H9 (cell line): ENCODE measurements at regions not wholly inside any gene's neighbourhood (a gene's known extent, or its start where the extent isn't known, plus 50 kb on each side); places are given as distances from the start of the nearest gene placed in this dataset.

Source experiments
- DNase-seq: peaks from one replicate; pipeline ENCODE4 v3.0.0-alpha.2; 2017
- H2AFZ ChIP-seq: one replicate; pipeline ENCODE4 v1.6.1; 2013; ENCODE audit warnings: mild to moderate bottlenecking, low read length, control low read depth, moderate library complexity
- H2AK5ac ChIP-seq: 2 replicates; pipeline ENCODE4 v1.6.1; 2013; ENCODE audit warnings: low read length, control low read depth, mixed read lengths; ENCODE audit not compliant: insufficient read length
- H2BK120ac ChIP-seq: one replicate; pipeline ENCODE4 v1.6.1; 2013; ENCODE audit warnings: low read depth, mild to moderate bottlenecking, low read length, control low read depth, inconsistent platforms; ENCODE audit not compliant: poor library complexity, severe bottlenecking
- H2BK12ac ChIP-seq: 2 replicates; pipeline ENCODE4 v1.6.1; 2013; ENCODE audit warnings: low read length, control low read depth, mixed read lengths, low read depth; ENCODE audit not compliant: insufficient read length
- H2BK15ac ChIP-seq: 2 replicates; pipeline ENCODE4 v1.6.1; 2013; ENCODE audit warnings: low read depth, low read length, control low read depth
- H2BK20ac ChIP-seq: one replicate; pipeline ENCODE4 v1.6.1; 2013; ENCODE audit warnings: low read depth, mild to moderate bottlenecking, low read length, control low read depth, inconsistent platforms; ENCODE audit not compliant: poor library complexity, severe bottlenecking
- H2BK5ac ChIP-seq: 2 replicates; pipeline ENCODE4 v1.6.1; 2013; ENCODE audit warnings: low read length, control low read depth, mixed read lengths; ENCODE audit not compliant: insufficient read length
- H3K14ac ChIP-seq: 2 replicates; pipeline ENCODE4 v1.6.1; 2013; ENCODE audit warnings: low read length, control low read depth; ENCODE audit not compliant: insufficient read depth
- H3K18ac ChIP-seq: 2 replicates; pipeline ENCODE4 v1.6.1; 2013; ENCODE audit warnings: low read depth, mild to moderate bottlenecking, mixed read lengths, low read length, control low read depth; ENCODE audit not compliant: insufficient read length
- H3K23ac ChIP-seq: 2 replicates; pipeline ENCODE4 v1.6.1; 2013; ENCODE audit warnings: low read length, control low read depth, mixed read lengths, low read depth; ENCODE audit not compliant: insufficient read length
- H3K23me2 ChIP-seq: 2 replicates; pipeline ENCODE4 v1.6.1; 2013; ENCODE audit warnings: low read depth, mild to moderate bottlenecking, mixed read lengths, low read length, control low read depth; ENCODE audit not compliant: insufficient read length, poor library complexity, severe bottlenecking
- H3K27ac ChIP-seq: 2 replicates; pipeline ENCODE4 v1.5.1; 2013; ENCODE audit warnings: low read length, control low read depth, mixed read lengths, low read depth; ENCODE audit not compliant: insufficient read length
- H3K27me3 ChIP-seq: 2 replicates; pipeline ENCODE4 v1.6.1; 2013; ENCODE audit warnings: low read length, control low read depth, inconsistent platforms; ENCODE audit not compliant: insufficient read depth
- H3K4ac ChIP-seq: 2 replicates; pipeline ENCODE4 v1.6.1; 2013; ENCODE audit warnings: low read depth, mild to moderate bottlenecking, control low read depth, inconsistent platforms, low read length, moderate library complexity
- H3K4me1 ChIP-seq: 2 replicates; pipeline ENCODE4 v1.6.1; 2013; ENCODE audit warnings: low read length, control low read depth, inconsistent platforms; ENCODE audit not compliant: insufficient read depth
- H3K4me2 ChIP-seq: 2 replicates; pipeline ENCODE4 v1.6.1; 2013; ENCODE audit warnings: low read length, control low read depth, mixed read lengths; ENCODE audit not compliant: insufficient read length, insufficient read depth
- H3K56ac ChIP-seq: 2 replicates; pipeline ENCODE4 v1.6.1; 2013; ENCODE audit warnings: low read depth, mild to moderate bottlenecking, mixed read lengths, low read length, control low read depth; ENCODE audit not compliant: insufficient read length
- H3K79me1 ChIP-seq: 2 replicates; pipeline ENCODE4 v1.6.1; 2013; ENCODE audit warnings: low read depth, mild to moderate bottlenecking, moderate library complexity, low read length, control low read depth, inconsistent platforms; ENCODE audit not compliant: insufficient read depth, poor library complexity, severe bottlenecking
- H3K79me2 ChIP-seq: 2 replicates; pipeline ENCODE4 v1.6.1; 2013; ENCODE audit warnings: low read length, control low read depth, inconsistent platforms; ENCODE audit not compliant: insufficient read depth
- H3K9ac ChIP-seq: 2 replicates; pipeline ENCODE4 v1.6.1; 2013; ENCODE audit warnings: low read length, control low read depth, mixed read lengths; ENCODE audit not compliant: insufficient read length; ENCODE audit errors: extremely low read depth
- H3K9me3 ChIP-seq: one replicate; pipeline ENCODE4 v1.6.1; 2013; ENCODE audit warnings: low read depth, low read length, inconsistent platforms; ENCODE audit not compliant: control insufficient read depth
- H3T11ph ChIP-seq: one replicate; pipeline ENCODE4 v1.6.1; 2013; ENCODE audit warnings: mild to moderate bottlenecking, low read length, control low read depth, inconsistent platforms
- H4K20me1 ChIP-seq: one replicate; pipeline ENCODE4 v1.6.1; 2013; ENCODE audit not compliant: control insufficient read depth, insufficient read length, insufficient read depth
- H4K5ac ChIP-seq: 2 replicates; pipeline ENCODE4 v1.6.1; 2013; ENCODE audit warnings: low read depth, mild to moderate bottlenecking, mixed read lengths, low read length, control low read depth; ENCODE audit not compliant: insufficient read length
- H4K8ac ChIP-seq: replicated peaks from 2 replicates; pipeline ENCODE4 v1.6.1; 2013; ENCODE audit warnings: low read length, control low read depth, mixed read lengths, low read depth; ENCODE audit not compliant: insufficient read length
- H4K91ac ChIP-seq: 2 replicates; pipeline ENCODE4 v1.6.1; 2013; ENCODE audit warnings: low read depth, mild to moderate bottlenecking, moderate library complexity, mixed read lengths, low read length, control low read depth; ENCODE audit not compliant: insufficient read length
- H3K27ac Mint-ChIP-seq, 3 experiments: 2 replicates in 2 of 3; 3 replicates in 1 of 3; pipeline ENCODE4 v1.8.0; 2020 to 2021; ENCODE audit warnings: mixed read lengths in 3 of 3, mild to moderate bottlenecking in 1 of 3, moderate library complexity in 1 of 3
- H3K27me3 Mint-ChIP-seq: 2 replicates; pipeline ENCODE4 v1.8.0; 2021; ENCODE audit warnings: low read depth, mild to moderate bottlenecking, moderate library complexity, mixed read lengths
- H3K36me3 Mint-ChIP-seq, 3 experiments: 2 replicates in 2 of 3; 3 replicates in 1 of 3; pipeline ENCODE4 v1.8.0; 2020 to 2021; ENCODE audit warnings: low read depth in 3 of 3, mixed read lengths in 3 of 3; ENCODE audit not compliant: insufficient read depth in 1 of 3
- H3K4me1 Mint-ChIP-seq, 2 experiments: 2 replicates each; pipeline ENCODE4 v1.8.0; 2020; ENCODE audit warnings: mixed read lengths in 2 of 2
- H3K4me3 Mint-ChIP-seq, 2 experiments: 2 replicates in 1 of 2; 3 replicates in 1 of 2; pipeline ENCODE4 v1.8.0; 2020 to 2021; ENCODE audit warnings: mild to moderate bottlenecking in 2 of 2, mixed read lengths in 2 of 2, moderate library complexity in 1 of 2
- H3K9me3 Mint-ChIP-seq, 2 experiments: 2 replicates in 1 of 2; 3 replicates in 1 of 2; pipeline ENCODE4 v1.8.0; 2020; ENCODE audit warnings: mild to moderate bottlenecking in 2 of 2, mixed read lengths in 2 of 2, moderate library complexity in 1 of 2
- WGBS: extraction: QIAGEN DNeasy Blood & Tissue Kit; methylation state at CpG from one replicate; pipeline ENCODE4 v1.1.7; 2013; ENCODE audit warnings: missing lambda C conversion rate, low lambda C conversion rate, mixed read lengths; ENCODE audit not compliant: insufficient read length; ENCODE audit errors: extremely low coverage; 5-methylcytosine and 5-hydroxymethylcytosine counted together
- TF ChIP-seq, protein P1 (sequence below): fragments of 200-600 bp; sonication (generic); conservative IDR thresholded peaks from 3 replicates; pipeline ENCODE4 v1.8.0; 2021; ENCODE audit warnings: antibody characterized with exemption, mild to moderate bottlenecking

DNA sequence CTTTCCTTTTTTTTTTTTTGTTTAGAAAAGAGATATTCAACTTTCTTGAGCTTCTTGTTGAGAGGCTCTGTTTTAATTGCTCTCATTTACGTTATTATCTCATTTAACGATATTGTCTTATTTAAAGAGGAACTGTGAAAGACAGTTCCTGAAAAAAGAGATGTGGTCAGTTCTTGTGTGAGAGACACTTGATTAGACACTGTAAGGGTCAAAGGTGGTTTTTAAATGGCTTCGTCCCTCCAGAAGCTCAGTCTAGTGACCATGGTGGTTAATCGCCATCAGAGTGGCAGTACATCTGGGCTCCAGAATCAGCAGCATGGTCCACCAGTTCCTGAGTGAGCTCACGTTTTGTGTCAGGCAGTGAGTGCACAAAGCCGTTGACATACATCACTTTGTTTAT, 57.9 kb upstream of the KCNA5 start:
- Histone ChIP-seq H2BK15ac (no peak overlapping the region), H3K4me2 (no peak overlapping the region), H3T11ph (no peak overlapping the region), H3K9me3 (no peaks in the 10 kb centered on the region), H3K23me2 (no peaks in the 10 kb centered on the region), H4K91ac (no peak overlapping the region), H3K9ac (no peak overlapping the region), H3K79me1 (no peaks in the 10 kb centered on the region), H3K18ac (no peak overlapping the region), H3K56ac (no peak overlapping the region), H2AK5ac (no peak overlapping the region), H2BK5ac (no peak overlapping the region), H3K27ac (no peak overlapping the region), H4K20me1 (no peaks in the 10 kb centered on the region), H2BK20ac (no peak overlapping the region), H3K23ac (no peak overlapping the region), H3K79me2 (no peaks in the 10 kb centered on the region), H2BK12ac (no peak overlapping the region), H3K27me3 (no peaks in the 10 kb centered on the region), H2AFZ (no peak overlapping the region), H3K4ac (no peak overlapping the region), H3K14ac (no peak overlapping the region), H4K5ac (no peak overlapping the region), H3K4me1 (no peaks in the 10 kb centered on the region), H4K8ac (no peak overlapping the region), H2BK120ac (no peak overlapping the region)
- no peak overlapping the region for H3K4me3 Mint-ChIP-seq
- peaks cover 35% of the 10 kb centered on the region for H3K27me3 Mint-ChIP-seq
- H3K9me3 Mint-ChIP-seq = no peaks in the 10 kb centered on the region
- TF ChIP-seq, protein P1, sequence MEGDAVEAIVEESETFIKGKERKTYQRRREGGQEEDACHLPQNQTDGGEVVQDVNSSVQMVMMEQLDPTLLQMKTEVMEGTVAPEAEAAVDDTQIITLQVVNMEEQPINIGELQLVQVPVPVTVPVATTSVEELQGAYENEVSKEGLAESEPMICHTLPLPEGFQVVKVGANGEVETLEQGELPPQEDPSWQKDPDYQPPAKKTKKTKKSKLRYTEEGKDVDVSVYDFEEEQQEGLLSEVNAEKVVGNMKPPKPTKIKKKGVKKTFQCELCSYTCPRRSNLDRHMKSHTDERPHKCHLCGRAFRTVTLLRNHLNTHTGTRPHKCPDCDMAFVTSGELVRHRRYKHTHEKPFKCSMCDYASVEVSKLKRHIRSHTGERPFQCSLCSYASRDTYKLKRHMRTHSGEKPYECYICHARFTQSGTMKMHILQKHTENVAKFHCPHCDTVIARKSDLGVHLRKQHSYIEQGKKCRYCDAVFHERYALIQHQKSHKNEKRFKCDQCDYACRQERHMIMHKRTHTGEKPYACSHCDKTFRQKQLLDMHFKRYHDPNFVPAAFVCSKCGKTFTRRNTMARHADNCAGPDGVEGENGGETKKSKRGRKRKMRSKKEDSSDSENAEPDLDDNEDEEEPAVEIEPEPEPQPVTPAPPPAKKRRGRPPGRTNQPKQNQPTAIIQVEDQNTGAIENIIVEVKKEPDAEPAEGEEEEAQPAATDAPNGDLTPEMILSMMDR = no peak
- peaks cover under 1 to 4% of the 10 kb centered on the region in 2 experiments for H3K4me1 Mint-ChIP-seq
- no peaks in the 10 kb centered on the region for H3K36me3 Mint-ChIP-seq
- no peak for DNase-seq
- H3K27ac Mint-ChIP-seq = no peak overlapping the region
- WGBS = no CpG with 5 or more reads among the region's 6 CpGs
